KMS-11 (cell line): ENCODE measurements at regions not wholly inside any gene's neighbourhood (a gene's known extent, or its start where the extent isn't known, plus 50 kb on each side); places are given as distances from the start of the nearest gene placed in this dataset.
"Not testable (repeated sequence)": the region's sequence is repeated elsewhere in the genome, so short reads cannot be mapped to it uniquely, and the experiment has no call there.

Source experiments
- H2AFZ ChIP-seq: fragments of 200-600 bp; sonication (generic); 2 replicates; pipeline ENCODE4 v1.6.1; 2016; ENCODE audit warnings: antibody characterized with exemption, mixed run types, low read depth
- H3K27ac ChIP-seq: fragments of 200-600 bp; sonication (generic); 2 replicates; pipeline ENCODE4 v1.6.1; 2016; ENCODE audit warnings: mild to moderate bottlenecking, mixed run types
- H3K27me3 ChIP-seq: fragments of 200-600 bp; sonication (generic); 2 replicates; pipeline ENCODE4 v1.6.1; 2017; ENCODE audit warnings: mild to moderate bottlenecking, low read depth, mixed run types, moderate library complexity; ENCODE audit not compliant: insufficient read depth
- H3K36me3 ChIP-seq: fragments of 200-600 bp; sonication (generic); 2 replicates; pipeline ENCODE4 v1.6.1; 2017; ENCODE audit warnings: mild to moderate bottlenecking, mixed run types; ENCODE audit not compliant: insufficient read depth
- H3K4me1 ChIP-seq: fragments of 200-600 bp; sonication (generic); 2 replicates; pipeline ENCODE4 v1.6.1; 2016; ENCODE audit warnings: mild to moderate bottlenecking, low read depth, mixed run types; ENCODE audit not compliant: poor library complexity, severe bottlenecking
- H3K4me2 ChIP-seq: fragments of 200-600 bp; sonication (generic); 2 replicates; pipeline ENCODE4 v1.7.0; 2016; ENCODE audit warnings: mild to moderate bottlenecking, mixed run types
- H3K4me3 ChIP-seq: fragments of 200-600 bp; sonication (generic); IDR thresholded peaks from 2 replicates; pipeline ENCODE4 v1.6.1; 2017; ENCODE audit warnings: low read depth, low read length, mixed read lengths; ENCODE audit not compliant: insufficient read depth
- H3K79me2 ChIP-seq: fragments of 200-600 bp; sonication (generic); 2 replicates; pipeline ENCODE4 v1.6.1; 2016; ENCODE audit warnings: low read depth, mixed run types; ENCODE audit not compliant: insufficient read depth
- H3K9ac ChIP-seq: fragments of 200-600 bp; sonication (generic); 2 replicates; pipeline ENCODE4 v1.6.1; 2016; ENCODE audit warnings: mild to moderate bottlenecking, mixed run types
- H4K20me1 ChIP-seq: fragments of 200-600 bp; sonication (generic); 2 replicates; pipeline ENCODE4 v1.6.1; 2016; ENCODE audit warnings: mild to moderate bottlenecking, mixed run types; ENCODE audit not compliant: insufficient read depth
- CTCF ChIP-seq: fragments of 200-600 bp; sonication (generic); conservative IDR thresholded peaks from 2 replicates; pipeline ENCODE4 v1.6.1; 2017; ENCODE audit warnings: low read depth, mild to moderate bottlenecking, antibody characterized with exemption, low read length, moderate library complexity, mixed read lengths

GRCh38 chr3:87550892-87551291, 274.5 kb upstream of the POU1F1 start:
- Histone ChIP-seq H4K20me1 (no peaks in the 10 kb centered on the region), H3K9ac (no peak overlapping the region), H2AFZ (no peak overlapping the region), H3K4me1 (no peaks in the 10 kb centered on the region), H3K27me3 (no peaks in the 10 kb centered on the region), H3K36me3 (no peaks in the 10 kb centered on the region), H3K79me2 (no peaks in the 10 kb centered on the region), H3K4me3 (no peak overlapping the region), H3K27ac (no peak overlapping the region), H3K4me2 (no peak overlapping the region)
- TF ChIP-seq CTCF: no peak

GRCh38 chr3:87549208-87549607, 272.8 kb upstream of the POU1F1 start:
- no peaks in the 10 kb centered on the region for H3K27me3 ChIP-seq
- H3K4me3 ChIP-seq: no peak overlapping the region
- H3K9ac ChIP-seq: no peak overlapping the region
- H3K4me2 ChIP-seq: no peak overlapping the region
- no peak for TF ChIP-seq CTCF
- H3K27ac ChIP-seq: no peak overlapping the region
- no peaks in the 10 kb centered on the region for H3K4me1 ChIP-seq
- no peaks in the 10 kb centered on the region for H4K20me1 ChIP-seq
- H3K79me2 ChIP-seq: no peaks in the 10 kb centered on the region
- no peak overlapping the region for H2AFZ ChIP-seq
- H3K36me3 ChIP-seq: no peaks in the 10 kb centered on the region

- no peak overlapping the region for H3K4me3 ChIP-seq
- H3K4me1 ChIP-seq: no peaks in the 10 kb centered on the region
- H3K27ac ChIP-seq: no peak overlapping the region
- no peak overlapping the region for H3K4me2 ChIP-seq
- no peaks in the 10 kb centered on the region for H3K27me3 ChIP-seq
- H3K36me3 ChIP-seq: no peaks in the 10 kb centered on the region
- H2AFZ ChIP-seq: no peak overlapping the region
- no peak for TF ChIP-seq CTCF
- no peaks in the 10 kb centered on the region for H3K79me2 ChIP-seq
- H4K20me1 ChIP-seq: no peaks in the 10 kb centered on the region
- no peak overlapping the region for H3K9ac ChIP-seq
Observed at GRCh38 chr3:87548271-87548670, 271.9 kb upstream of the POU1F1 start.

GRCh38 chr3:87546216-87546615, 269.8 kb upstream of the POU1F1 start:
- Histone ChIP-seq H4K20me1 (no peaks in the 10 kb centered on the region), H3K4me2 (no peak overlapping the region), H3K9ac (no peak overlapping the region), H3K4me3 (no peak overlapping the region), H3K27me3 (no peaks in the 10 kb centered on the region), H3K79me2 (no peaks in the 10 kb centered on the region), H3K36me3 (no peaks in the 10 kb centered on the region), H3K4me1 (no peaks in the 10 kb centered on the region), H3K27ac (no peak overlapping the region), H2AFZ (no peak overlapping the region)
- no peak for TF ChIP-seq CTCF

- H3K27ac ChIP-seq, H3K36me3 ChIP-seq, H3K27me3 ChIP-seq, H3K79me2 ChIP-seq, H4K20me1 ChIP-seq, H3K4me2 ChIP-seq, H3K4me3 ChIP-seq, H2AFZ ChIP-seq, H3K4me1 ChIP-seq, H3K9ac ChIP-seq: not testable (repeated sequence)
Observed at GRCh38 chr3:87543408-87543807, 267.0 kb upstream of the POU1F1 start.
